SJSA1 (cell line): ENCODE measurements at regions not wholly inside any gene's neighbourhood (a gene's known extent, or its start where the extent isn't known, plus 50 kb on each side); places are given as distances from the start of the nearest gene placed in this dataset.

Source experiments
- DNase-seq, 2 experiments: peaks; one replicate each; pipeline ENCODE4 v3.0.0-alpha.2; 2015 to 2020; ENCODE audit warnings: low spot score in 2 of 2, low read depth in 1 of 2
- H3K27ac ChIP-seq: fragments of 250-450 bp; sonication (Bioruptor Pico); 2 replicates; pipeline ENCODE4 v1.5.1; 2020; ENCODE audit warnings: mild to moderate bottlenecking, moderate library complexity
- H3K27me3 ChIP-seq: fragments of 250-450 bp; sonication (Bioruptor Pico); replicated peaks from 2 replicates; pipeline ENCODE4 v1.5.1; 2020; ENCODE audit warnings: mild to moderate bottlenecking, moderate library complexity
- H3K36me3 ChIP-seq: fragments of 250-450 bp; sonication (Bioruptor Pico); 2 replicates; pipeline ENCODE4 v1.5.1; 2020; ENCODE audit warnings: mild to moderate bottlenecking
- H3K4me1 ChIP-seq: fragments of 250-450 bp; sonication (Bioruptor Pico); replicated peaks from 2 replicates; pipeline ENCODE4 v1.6.1; 2021; ENCODE audit warnings: mild to moderate bottlenecking
- H3K4me3 ChIP-seq: fragments of 250-450 bp; sonication (Bioruptor Pico); 2 replicates; pipeline ENCODE4 v1.5.1; 2020; ENCODE audit warnings: mild to moderate bottlenecking
- H3K9me3 ChIP-seq: fragments of 250-450 bp; sonication (Bioruptor Pico); replicated peaks from 2 replicates; pipeline ENCODE4 v1.5.1; 2020; ENCODE audit warnings: mild to moderate bottlenecking

DNA sequence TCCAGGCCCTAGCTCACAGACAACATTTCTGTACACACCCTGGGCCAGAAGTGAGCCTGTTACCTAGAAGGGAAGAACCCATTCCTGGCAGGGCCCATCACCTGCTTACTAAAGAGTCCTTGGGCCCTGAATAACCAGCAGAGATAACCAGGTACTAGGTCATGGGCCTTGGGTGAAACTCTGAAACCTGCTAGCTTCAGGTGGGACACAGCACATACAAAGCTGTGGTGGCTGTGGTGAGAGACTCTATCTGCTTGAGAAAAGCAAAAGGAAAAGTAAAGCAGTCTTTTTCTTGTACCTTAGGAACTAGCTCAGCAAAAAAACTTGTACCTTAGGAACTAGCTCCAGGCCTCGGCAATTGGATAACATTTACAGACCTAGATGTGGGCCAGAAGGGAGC, 1895.9 kb upstream of the PCDH20 start:
- no peak for DNase-seq
- no peak overlapping the region for H3K4me3 ChIP-seq
- no peaks in the 10 kb centered on the region for H3K36me3 ChIP-seq
- no peak overlapping the region for H3K27ac ChIP-seq
- no peaks in the 10 kb centered on the region for H3K9me3 ChIP-seq
- no peaks in the 10 kb centered on the region for H3K4me1 ChIP-seq
- no peaks in the 10 kb centered on the region for H3K27me3 ChIP-seq

DNA sequence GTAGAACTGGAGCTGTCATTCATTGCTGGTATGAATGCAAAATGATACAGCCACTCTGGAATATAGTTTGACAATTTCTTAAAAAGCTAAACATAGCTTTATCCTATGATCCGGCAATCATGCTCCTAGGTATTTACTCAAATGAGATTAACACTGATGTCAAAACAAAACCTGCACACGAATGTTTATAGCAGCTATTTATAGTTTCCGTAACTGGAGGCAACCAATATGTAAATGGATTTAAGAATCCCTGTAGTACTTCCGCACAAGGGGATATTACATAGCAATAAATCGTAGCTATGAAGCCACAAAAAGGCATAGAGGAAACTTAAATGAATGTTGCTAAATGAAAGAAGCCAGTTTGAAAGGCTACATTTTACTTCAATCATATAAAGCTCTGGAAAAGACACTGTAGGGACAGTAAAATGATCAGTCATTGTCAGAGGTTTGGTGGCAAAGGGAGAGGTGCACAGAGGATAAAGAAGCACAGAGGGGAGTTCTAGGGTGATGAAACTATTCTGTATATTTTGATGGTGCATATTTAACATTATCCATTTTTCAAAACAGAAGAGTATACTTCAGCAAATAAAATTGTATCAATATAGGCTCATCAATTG, 1893.0 kb upstream of the PCDH20 start:
- Histone ChIP-seq H3K36me3 (no peaks in the 10 kb centered on the region), H3K27me3 (no peaks in the 10 kb centered on the region), H3K4me1 (no peaks in the 10 kb centered on the region), H3K4me3 (no peak overlapping the region), H3K9me3 (no peaks in the 10 kb centered on the region), H3K27ac (no peak overlapping the region)
- no peak for DNase-seq

DNA sequence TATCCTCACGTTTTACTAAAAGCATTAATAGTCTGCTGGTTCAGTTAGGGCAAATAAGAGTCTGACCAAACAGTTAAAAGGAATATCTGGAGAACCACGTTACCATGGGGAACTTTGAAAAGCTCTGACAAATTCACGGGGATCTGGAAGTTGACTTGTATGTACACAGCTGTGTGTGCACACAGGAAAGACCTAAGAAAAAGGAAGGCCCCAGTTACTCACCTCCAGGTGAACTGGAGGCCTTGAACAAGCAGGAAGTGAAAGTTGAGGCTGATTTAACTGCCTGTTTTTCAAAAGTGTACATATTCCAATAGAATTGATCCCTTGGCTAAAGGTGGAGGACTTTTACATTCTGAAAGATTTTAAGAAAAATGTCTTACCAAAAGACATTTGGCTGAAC, 1891.6 kb upstream of the PCDH20 start:
- H3K27ac ChIP-seq: no peak overlapping the region

DNA sequence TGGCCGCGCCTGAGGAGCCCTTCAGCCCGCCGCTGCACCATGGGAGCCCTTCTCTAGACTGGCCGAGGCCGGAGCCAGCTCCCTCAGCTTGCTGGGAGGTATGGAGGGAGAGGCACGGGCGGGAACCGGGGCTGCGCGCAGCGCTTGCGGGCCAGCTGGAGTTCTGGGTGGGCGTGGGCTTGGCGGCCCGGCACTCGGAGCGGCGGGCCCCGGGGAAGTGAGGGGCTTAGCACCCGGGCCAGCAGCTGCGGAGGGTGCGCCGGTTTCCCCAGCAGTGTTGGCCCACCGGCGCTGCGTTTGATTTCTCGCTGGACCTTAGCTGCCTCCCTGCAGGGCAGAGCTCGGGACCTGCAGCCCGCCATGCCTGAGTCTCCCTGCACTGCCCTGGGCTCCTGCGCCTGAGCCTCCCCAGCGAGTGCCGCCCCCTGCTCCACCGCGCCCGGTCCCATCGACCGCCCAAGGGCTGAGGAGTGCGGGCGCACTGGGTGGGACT, 1890.0 kb upstream of the PCDH20 start:
- no peak overlapping the region for H3K4me3 ChIP-seq
- no peak for DNase-seq
- H3K9me3 ChIP-seq: no peaks in the 10 kb centered on the region
- H3K4me1 ChIP-seq: no peaks in the 10 kb centered on the region
- H3K27ac ChIP-seq: no peak overlapping the region
- no peaks in the 10 kb centered on the region for H3K36me3 ChIP-seq
- no peaks in the 10 kb centered on the region for H3K27me3 ChIP-seq

More for the DNA sequence above, 1891.6 kb upstream of the PCDH20 start:
- no peaks in the 10 kb centered on the region for H3K9me3 ChIP-seq
- no peak for DNase-seq
- no peaks in the 10 kb centered on the region for H3K36me3 ChIP-seq
- no peaks in the 10 kb centered on the region for H3K27me3 ChIP-seq
- H3K4me3 ChIP-seq: no peak overlapping the region
- H3K4me1 ChIP-seq: no peaks in the 10 kb centered on the region

DNA sequence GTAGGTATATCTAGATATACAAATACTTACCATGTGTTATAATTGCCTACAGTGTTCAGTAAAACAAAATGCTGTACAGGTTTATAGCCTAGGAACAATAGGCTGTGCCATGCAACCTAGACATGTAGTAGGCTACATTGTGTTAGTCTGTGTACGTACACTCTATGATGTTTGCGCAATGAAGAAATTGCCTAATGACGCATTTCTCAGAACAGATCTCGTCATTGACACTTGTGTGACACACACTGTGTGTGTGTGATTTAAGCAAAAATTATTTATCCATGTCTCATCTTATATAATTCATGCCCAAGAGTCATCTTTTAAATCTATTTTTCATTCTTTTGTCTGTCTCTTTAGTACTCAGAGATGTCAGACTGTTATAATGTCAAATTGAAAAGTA, 1888.8 kb upstream of the PCDH20 start:
- Histone ChIP-seq H3K4me3 (no peak overlapping the region), H3K9me3 (no peaks in the 10 kb centered on the region), H3K4me1 (no peaks in the 10 kb centered on the region), H3K27ac (no peak overlapping the region), H3K27me3 (no peaks in the 10 kb centered on the region), H3K36me3 (no peaks in the 10 kb centered on the region)
- no peak for DNase-seq

DNA sequence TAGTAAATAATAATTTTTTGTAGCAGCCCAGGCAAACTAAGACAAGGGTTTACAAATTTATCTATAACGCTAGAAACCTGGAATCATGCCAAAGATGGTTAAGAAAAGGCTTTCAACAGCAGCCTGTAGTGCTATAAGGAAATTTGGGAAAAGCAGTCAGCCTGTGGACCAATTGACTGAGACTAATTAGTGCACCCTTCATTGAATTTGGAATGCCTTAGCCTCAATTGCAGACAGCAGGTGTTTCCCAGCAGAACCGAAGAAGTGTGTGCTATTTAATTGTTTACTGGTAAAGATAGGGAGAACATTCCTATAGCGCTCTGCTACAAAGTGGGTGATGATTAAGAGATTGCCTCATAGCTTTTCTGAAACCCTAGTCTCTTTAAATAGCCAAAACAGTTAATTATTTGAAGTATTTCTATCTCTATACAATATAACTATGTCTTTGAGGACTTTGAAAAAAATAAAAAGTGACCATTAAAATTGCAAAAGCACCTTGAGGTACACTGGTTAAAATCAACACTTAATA, 1884.3 kb upstream of the PCDH20 start:
- Histone ChIP-seq H3K27me3 (no peaks in the 10 kb centered on the region), H3K27ac (no peak overlapping the region), H3K9me3 (no peaks in the 10 kb centered on the region), H3K4me1 (no peaks in the 10 kb centered on the region), H3K36me3 (no peaks in the 10 kb centered on the region), H3K4me3 (no peak overlapping the region)
- DNase-seq: no peak

DNA sequence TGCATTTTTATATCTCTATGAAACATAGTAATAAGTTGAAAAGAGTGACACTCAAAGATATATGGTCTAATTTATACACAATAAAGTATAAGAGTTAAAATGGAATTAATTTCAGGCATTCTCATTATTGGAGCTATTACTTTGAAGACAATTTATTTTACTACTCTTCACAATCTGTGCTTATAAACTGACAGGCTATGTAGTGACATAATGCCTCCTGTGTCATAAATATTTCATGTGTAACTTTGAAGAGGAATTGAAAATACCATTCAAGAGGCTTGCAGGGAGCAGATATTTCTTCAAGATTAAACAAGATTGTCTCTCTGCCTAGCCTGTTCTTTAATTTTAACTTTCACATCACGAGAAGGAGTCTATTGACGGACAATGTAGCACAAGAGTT, 1881.5 kb upstream of the PCDH20 start:
- DNase-seq: no peak
- H3K36me3 ChIP-seq: no peaks in the 10 kb centered on the region
- H3K4me3 ChIP-seq: no peak overlapping the region
- H3K27ac ChIP-seq: no peak overlapping the region
- H3K27me3 ChIP-seq: no peaks in the 10 kb centered on the region
- no peaks in the 10 kb centered on the region for H3K9me3 ChIP-seq
- H3K4me1 ChIP-seq: no peaks in the 10 kb centered on the region

DNA sequence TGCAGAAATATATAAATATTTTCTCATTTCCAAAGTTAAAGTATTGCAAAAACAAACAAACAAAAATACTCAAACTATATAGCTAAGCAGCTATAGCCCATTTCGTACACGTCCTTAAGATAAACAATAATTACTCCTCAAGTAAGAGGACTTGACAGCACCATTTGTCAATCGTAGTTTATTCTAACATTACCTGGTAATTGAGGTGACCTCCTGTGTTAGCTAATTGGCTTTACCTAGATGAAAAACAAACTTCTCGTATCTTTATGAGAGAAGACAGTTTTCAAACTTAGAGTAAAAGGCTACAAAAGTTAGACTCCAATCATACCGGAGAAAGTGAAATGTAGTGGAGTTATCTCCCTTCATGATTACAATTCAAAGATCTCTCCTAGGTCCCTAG, 1876.1 kb upstream of the PCDH20 start:
- Histone ChIP-seq H3K4me1 (no peaks in the 10 kb centered on the region), H3K27me3 (no peaks in the 10 kb centered on the region), H3K36me3 (no peaks in the 10 kb centered on the region), H3K9me3 (no peaks in the 10 kb centered on the region), H3K27ac (no peak overlapping the region), H3K4me3 (no peak overlapping the region)
- DNase-seq: no peak

DNA sequence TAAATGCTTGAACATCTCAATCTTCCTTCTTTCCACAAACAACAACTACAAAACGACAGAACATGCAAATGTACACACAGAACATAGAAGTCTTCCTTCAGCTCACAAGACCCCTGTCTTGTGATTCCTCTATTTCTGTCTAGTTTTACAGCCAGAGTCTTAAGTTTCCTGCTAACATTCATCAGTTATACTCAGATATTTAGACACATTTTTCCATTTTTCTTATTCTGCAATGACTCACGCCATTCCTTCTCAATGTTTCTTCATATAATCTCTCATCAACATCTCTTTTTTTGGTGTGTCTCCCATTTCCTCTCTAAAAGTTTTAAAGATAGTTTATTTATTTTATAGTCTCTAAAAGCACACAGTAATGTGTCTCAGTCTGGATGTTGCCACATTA, 1872.9 kb upstream of the PCDH20 start:
- H3K27me3 ChIP-seq: no peaks in the 10 kb centered on the region
- H3K9me3 ChIP-seq: no peaks in the 10 kb centered on the region
- no peak overlapping the region for H3K27ac ChIP-seq
- DNase-seq: no peak
- no peaks in the 10 kb centered on the region for H3K4me1 ChIP-seq
- no peaks in the 10 kb centered on the region for H3K36me3 ChIP-seq
- H3K4me3 ChIP-seq: no peak overlapping the region

DNA sequence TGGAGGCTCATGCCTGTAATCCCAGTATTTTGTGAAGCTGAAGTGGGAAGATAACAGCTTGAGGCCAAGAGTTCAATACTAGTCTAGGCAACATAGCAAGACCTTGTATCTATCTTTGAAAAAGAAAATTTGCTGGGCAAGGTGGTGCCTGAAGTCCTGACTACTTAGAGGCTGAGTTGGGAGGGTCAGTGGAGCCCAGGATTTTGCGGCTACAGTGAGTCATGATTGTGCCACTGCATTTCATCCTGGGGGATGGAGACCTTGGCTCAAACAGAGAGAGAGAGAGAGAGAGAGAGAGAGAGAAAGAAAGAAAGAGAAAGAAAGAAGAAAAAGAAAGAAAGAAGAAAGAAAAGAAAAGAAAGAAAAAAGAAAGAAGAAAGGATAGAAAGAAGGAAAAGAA, 1872.3 kb upstream of the PCDH20 start:
- no peaks in the 10 kb centered on the region for H3K4me1 ChIP-seq
- H3K27me3 ChIP-seq: no peaks in the 10 kb centered on the region
- no peak overlapping the region for H3K4me3 ChIP-seq
- H3K9me3 ChIP-seq: no peaks in the 10 kb centered on the region
- DNase-seq: no peak
- H3K27ac ChIP-seq: no peak overlapping the region
- H3K36me3 ChIP-seq: no peaks in the 10 kb centered on the region

DNA sequence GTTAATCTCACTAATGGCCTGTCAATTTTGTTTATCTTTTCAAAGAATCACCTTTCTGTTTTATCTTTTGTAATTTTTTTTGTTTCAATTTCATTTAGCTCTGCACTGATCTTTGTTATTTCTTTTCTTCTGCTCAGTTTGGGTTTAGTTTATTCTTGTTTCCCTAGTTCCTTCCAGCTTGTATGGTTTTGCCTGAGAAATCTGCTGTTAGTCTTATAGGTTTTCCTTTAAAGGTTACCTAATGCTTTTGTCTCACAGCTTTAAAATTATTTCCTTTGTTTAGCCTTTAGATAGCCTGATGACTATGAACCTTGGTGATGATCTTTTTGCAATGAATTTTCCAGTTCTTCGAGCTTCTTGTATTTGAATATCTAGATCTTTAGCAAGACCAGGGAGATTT, 1869.8 kb upstream of the PCDH20 start:
- Histone ChIP-seq H3K36me3 (no peaks in the 10 kb centered on the region), H3K4me1 (no peaks in the 10 kb centered on the region), H3K27ac (no peak overlapping the region), H3K4me3 (no peak overlapping the region), H3K9me3 (no peaks in the 10 kb centered on the region), H3K27me3 (no peaks in the 10 kb centered on the region)
- DNase-seq: no peak

DNA sequence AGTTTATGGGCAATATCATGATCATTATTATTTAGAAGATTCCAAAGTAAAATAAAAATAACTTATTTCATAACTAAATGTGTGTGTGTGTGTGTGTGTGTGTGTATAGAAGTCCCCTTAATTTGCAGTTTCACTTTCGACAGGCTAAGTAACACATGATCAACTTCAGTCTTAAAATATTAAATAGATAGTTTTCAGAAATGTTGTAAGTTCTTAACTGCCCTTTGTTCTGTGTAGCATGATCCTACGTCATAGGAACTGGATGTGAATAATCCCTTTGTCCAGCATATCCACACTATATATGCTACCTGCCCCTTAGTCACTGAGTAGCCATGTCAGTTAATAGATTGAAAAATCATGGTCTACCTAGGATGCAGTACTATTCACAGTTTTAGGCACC, 1863.5 kb upstream of the PCDH20 start:
- no peaks in the 10 kb centered on the region for H3K36me3 ChIP-seq
- DNase-seq: no peak
- no peak overlapping the region for H3K4me3 ChIP-seq
- H3K4me1 ChIP-seq: no peaks in the 10 kb centered on the region
- no peaks in the 10 kb centered on the region for H3K27me3 ChIP-seq
- H3K27ac ChIP-seq: no peak overlapping the region
- H3K9me3 ChIP-seq: no peaks in the 10 kb centered on the region

DNA sequence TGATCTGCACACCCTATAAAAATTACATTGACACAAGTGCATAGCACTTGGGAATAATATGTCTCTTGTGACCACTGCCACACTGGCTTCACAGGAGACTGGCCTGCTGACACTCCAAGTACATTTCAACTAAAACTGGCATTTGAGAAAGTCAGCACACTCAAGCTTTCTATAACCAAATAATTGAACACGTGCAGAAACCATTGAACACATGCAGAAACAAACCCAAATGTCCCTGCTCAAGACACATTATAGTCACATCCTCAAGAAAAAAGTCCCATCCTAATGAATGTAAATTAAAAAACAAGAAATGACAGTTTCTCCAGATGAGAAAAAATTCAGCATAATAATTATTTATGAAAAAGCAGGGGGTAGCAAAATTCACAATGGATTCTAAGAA, 1859.1 kb upstream of the PCDH20 start:
- Histone ChIP-seq H3K27ac (no peak overlapping the region), H3K36me3 (no peaks in the 10 kb centered on the region), H3K4me1 (no peaks in the 10 kb centered on the region), H3K9me3 (no peaks in the 10 kb centered on the region), H3K27me3 (no peaks in the 10 kb centered on the region), H3K4me3 (no peak overlapping the region)
- no peak for DNase-seq

DNA sequence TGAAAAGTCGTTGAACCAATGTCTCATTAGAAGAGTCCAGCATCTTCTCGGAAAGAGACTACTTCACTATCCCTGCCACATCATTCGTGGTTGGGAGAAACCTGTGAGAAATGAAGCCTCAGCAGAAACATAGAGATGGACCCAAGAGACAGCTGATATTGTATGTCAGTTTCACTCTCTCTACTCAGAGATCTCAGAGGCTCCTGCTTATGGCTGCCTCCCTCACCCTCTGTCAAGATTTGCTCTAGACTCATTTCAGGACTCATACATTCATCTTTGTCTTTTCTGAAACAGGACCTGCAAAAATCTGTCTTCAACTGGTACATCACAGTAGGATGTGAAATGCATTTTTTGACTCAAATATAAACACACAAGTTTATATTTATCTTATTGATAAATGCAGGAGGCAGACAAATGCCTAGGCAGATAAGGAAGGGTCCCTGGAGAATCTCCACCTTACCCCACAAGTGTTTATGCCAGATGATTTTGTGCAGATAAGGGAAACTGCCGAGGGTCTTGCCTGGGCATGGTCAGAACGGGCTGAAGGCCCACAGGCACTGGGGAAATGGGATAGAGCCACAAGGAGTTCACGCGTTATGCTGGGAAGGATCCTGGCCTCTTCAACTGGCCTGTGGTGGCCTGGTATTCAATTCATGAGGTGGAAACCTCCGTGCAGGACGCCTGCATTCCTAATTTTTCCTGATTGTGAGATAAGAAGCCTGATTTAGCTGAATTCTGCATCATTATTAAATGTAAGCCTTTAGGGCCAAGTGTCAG, 1834.0 kb upstream of the PCDH20 start:
- Histone ChIP-seq H3K4me3 (no peak overlapping the region), H3K36me3 (no peaks in the 10 kb centered on the region), H3K9me3 (no peaks in the 10 kb centered on the region), H3K27ac (no peak overlapping the region), H3K27me3 (no peaks in the 10 kb centered on the region), H3K4me1 (no peaks in the 10 kb centered on the region)
- no peak for DNase-seq
